Gastrocnemius medialis (tissue), 4 donors: ENCODE measurements at regions not wholly inside any gene's neighbourhood (a gene's known extent, or its start where the extent isn't known, plus 50 kb on each side); places are given as distances from the start of the nearest gene placed in this dataset.

Experiments
- ATAC-seq, 2 donors: fragments of 150-250 bp; one replicate each; pipeline ENCODE4 v1.9.1; 2016
- DNase-seq, 2 donors: peaks; one replicate each; pipeline ENCODE4 v3.0.0-alpha.2; 2019
- H3K27ac ChIP-seq, 4 donors: fragments of 200-600 bp; sonication (generic); 1 replicate in 1 of 4; 2 replicates in 3 of 4; pipeline ENCODE4 v1.5.1; 2016 to 2018; ENCODE audit warnings: mild to moderate bottlenecking in 2 of 4, moderate library complexity in 1 of 4
- H3K27me3 ChIP-seq, 3 donors: fragments of 200-600 bp; sonication (generic) in 2 of 3; 1 replicate in 1 of 3; 2 replicates in 2 of 3; pipeline versions ENCODE4 v1.5.1 to v1.6.0; 2016 to 2019; ENCODE audit warnings: mild to moderate bottlenecking in 1 of 3, moderate library complexity in 1 of 3
- H3K36me3 ChIP-seq, 2 donors: fragments of 200-600 bp; sonication (generic) in 1 of 2; one replicate each; pipeline ENCODE4 v1.5.1; 2017 to 2018
- H3K4me1 ChIP-seq, 2 donors: fragments of 200-600 bp; sonication (generic) in 1 of 2; one replicate each; pipeline ENCODE4 v1.5.1; 2016 to 2017; ENCODE audit warnings: mild to moderate bottlenecking in 2 of 2
- H3K4me3 ChIP-seq, 4 donors: fragments of 200-600 bp; sonication (generic) in 3 of 4; 1 replicate in 1 of 4; 2 replicates in 3 of 4; pipeline ENCODE4 v1.5.1; 2016 to 2019; ENCODE audit warnings: mild to moderate bottlenecking in 2 of 4
- H3K9me3 ChIP-seq, 3 donors: fragments of 200-600 bp; sonication (generic) in 2 of 3; 1 replicate in 1 of 3; 2 replicates in 2 of 3; pipeline ENCODE4 v1.5.1; 2016 to 2019
- POLR2A ChIP-seq, 2 donors: fragments of 450-650 bp; IDR thresholded peaks; one replicate each; pipeline ENCODE4 v1.6.1; 2017; ENCODE audit warnings: antibody characterized with exemption in 2 of 2, mild to moderate bottlenecking in 2 of 2, moderate library complexity in 2 of 2
- in situ Hi-C, 4 donors: fragments of 200-750 bp; cut with MboI; loops; one replicate each; pipeline versions ENCODE4 v1.15.0 to v1.8.0; 2017; ENCODE audit warnings: low sequenced_read_pairs in 4 of 4
- intact Hi-C: fragments of 100-400 bp; cut with DNase I; formaldehyde crosslinking; loops from one replicate; pipeline ENCODE4 v1.15.1; 2023; ENCODE audit warnings: low total_unique reads
- TF ChIP-seq, protein P1 (sequence below), 5 experiments: fragments of 450-650 bp in 3 of 5; fragments of 200-600 bp in 2 of 5; sonication (generic) in 2 of 5; IDR thresholded peaks in 4 of 5; conservative IDR thresholded peaks in 1 of 5; 1 replicate in 4 of 5; 2 replicates in 1 of 5; pipeline ENCODE4 v1.5.1; 2016 to 2019; ENCODE audit warnings: antibody characterized with exemption in 5 of 5, mild to moderate bottlenecking in 3 of 5, moderate library complexity in 3 of 5

GRCh38 chr2:212646698-212647366 lies 108.2 kb upstream of the ERBB4 start:
- Histone ChIP-seq H3K27ac (no peak overlapping the region), H3K27me3 (no peaks in the 10 kb centered on the region), H3K9me3 (no peaks in the 10 kb centered on the region), H3K36me3 (no peaks in the 10 kb centered on the region), H3K4me3 (no peak overlapping the region), H3K4me1 (no peaks in the 10 kb centered on the region)
- intact Hi-C loops = no loop called here
- DNase-seq (no peak), ATAC-seq (no peak)
- TF ChIP-seq POLR2A (IDR thresholded peaks at IDR 0.05) = no peak
- TF ChIP-seq, protein P1, sequence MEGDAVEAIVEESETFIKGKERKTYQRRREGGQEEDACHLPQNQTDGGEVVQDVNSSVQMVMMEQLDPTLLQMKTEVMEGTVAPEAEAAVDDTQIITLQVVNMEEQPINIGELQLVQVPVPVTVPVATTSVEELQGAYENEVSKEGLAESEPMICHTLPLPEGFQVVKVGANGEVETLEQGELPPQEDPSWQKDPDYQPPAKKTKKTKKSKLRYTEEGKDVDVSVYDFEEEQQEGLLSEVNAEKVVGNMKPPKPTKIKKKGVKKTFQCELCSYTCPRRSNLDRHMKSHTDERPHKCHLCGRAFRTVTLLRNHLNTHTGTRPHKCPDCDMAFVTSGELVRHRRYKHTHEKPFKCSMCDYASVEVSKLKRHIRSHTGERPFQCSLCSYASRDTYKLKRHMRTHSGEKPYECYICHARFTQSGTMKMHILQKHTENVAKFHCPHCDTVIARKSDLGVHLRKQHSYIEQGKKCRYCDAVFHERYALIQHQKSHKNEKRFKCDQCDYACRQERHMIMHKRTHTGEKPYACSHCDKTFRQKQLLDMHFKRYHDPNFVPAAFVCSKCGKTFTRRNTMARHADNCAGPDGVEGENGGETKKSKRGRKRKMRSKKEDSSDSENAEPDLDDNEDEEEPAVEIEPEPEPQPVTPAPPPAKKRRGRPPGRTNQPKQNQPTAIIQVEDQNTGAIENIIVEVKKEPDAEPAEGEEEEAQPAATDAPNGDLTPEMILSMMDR (IDR thresholded peaks at IDR 0.05 in 4 of 5, conservative IDR thresholded peaks at IDR 0.05 in 1 of 5) = no peak
- in situ Hi-C loops = no loop called here

- H3K27me3 ChIP-seq = no peaks in the 10 kb centered on the region
- no peaks in the 10 kb centered on the region for H3K36me3 ChIP-seq
- TF ChIP-seq, protein P1 (IDR thresholded peaks at IDR 0.05 in 4 of 5, conservative IDR thresholded peaks at IDR 0.05 in 1 of 5) = no peak
- no peak for TF ChIP-seq POLR2A (IDR thresholded peaks at IDR 0.05)
- in situ Hi-C loops = no loop called here
- DNase-seq (no peak), ATAC-seq (no peak)
- H3K4me1 ChIP-seq = no peaks in the 10 kb centered on the region
- H3K4me3 ChIP-seq = no peak overlapping the region
- no peaks in the 10 kb centered on the region for H3K9me3 ChIP-seq
- no peak overlapping the region for H3K27ac ChIP-seq
- intact Hi-C loops = no loop called here
Measured at GRCh38 chr2:212644195-212644837, 105.7 kb upstream of the ERBB4 start.

GRCh38 chr2:212640428-212640827 lies 101.8 kb upstream of the ERBB4 start:
- ATAC-seq (no peak), DNase-seq (no peak)
- in situ Hi-C loops (no loop called here), intact Hi-C loops (no loop called here)
- Histone ChIP-seq H3K4me1 (no peaks in the 10 kb centered on the region), H3K27ac (no peak overlapping the region), H3K4me3 (no peak overlapping the region), H3K36me3 (no peaks in the 10 kb centered on the region), H3K27me3 (no peaks in the 10 kb centered on the region), H3K9me3 (no peaks in the 10 kb centered on the region)
- TF ChIP-seq, protein P1 (IDR thresholded peaks at IDR 0.05 in 4 of 5, conservative IDR thresholded peaks at IDR 0.05 in 1 of 5) = no peak
- no peak for TF ChIP-seq POLR2A (IDR thresholded peaks at IDR 0.05)

DNA sequence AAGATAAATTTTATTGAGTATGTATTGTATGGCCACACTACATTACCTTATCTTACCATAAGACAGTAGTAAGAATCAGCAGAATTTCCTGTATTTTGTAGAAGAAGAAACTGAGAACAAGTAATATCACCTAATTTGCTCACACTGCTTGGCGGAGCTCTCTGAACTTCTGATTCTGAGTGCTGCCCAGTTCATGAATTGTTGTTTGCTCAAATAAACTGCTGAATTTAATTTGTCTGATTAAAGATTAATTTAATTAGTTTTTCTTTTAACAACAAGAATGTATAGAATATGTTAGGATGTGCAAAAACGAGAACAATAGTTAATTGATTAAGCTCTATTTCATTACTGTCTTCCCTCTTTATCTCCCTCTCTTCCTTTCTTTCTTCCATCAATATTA lies 100.1 kb upstream of the ERBB4 start:
- DNase-seq = no peak
- H3K36me3 ChIP-seq = no peaks in the 10 kb centered on the region
- no peaks in the 10 kb centered on the region for H3K27me3 ChIP-seq
- H3K4me3 ChIP-seq = no peak overlapping the region
- no peak overlapping the region for H3K27ac ChIP-seq
- H3K4me1 ChIP-seq = no peaks in the 10 kb centered on the region
- intact Hi-C loops (no loop called here), in situ Hi-C loops (no loop called here)
- no peaks in the 10 kb centered on the region for H3K9me3 ChIP-seq
- ATAC-seq = no peak
- TF ChIP-seq POLR2A (IDR thresholded peaks at IDR 0.05) = no peak
- TF ChIP-seq, protein P1 (IDR thresholded peaks at IDR 0.05 in 4 of 5, conservative IDR thresholded peaks at IDR 0.05 in 1 of 5) = no peak
